ENCODE measurements at regions not wholly inside any gene's neighbourhood (a gene's known extent, or its start where the extent isn't known, plus 50 kb on each side); places are given as distances from the start of the nearest gene placed in this dataset.
"Not testable (repeated sequence)": the region's sequence is repeated elsewhere in the genome, so short reads cannot be mapped to it uniquely, and the experiment has no call there.

GRCh38 chr12:28994179-28994715, 154.8 kb upstream of the FAR2 start:
- no peak for DNase-seq (ENCODE audit: low read depth, low spot score)
- H3K4me3 ChIP-seq (ENCODE audit: low read length): no peak overlapping the region

- H3K4me3 ChIP-seq (ENCODE audit: low read length): no peak overlapping the region
- DNase-seq (ENCODE audit: low read depth, low spot score): no peak
Observed at GRCh38 chr12:28996688-28997087, 152.4 kb upstream of the FAR2 start.

DNA sequence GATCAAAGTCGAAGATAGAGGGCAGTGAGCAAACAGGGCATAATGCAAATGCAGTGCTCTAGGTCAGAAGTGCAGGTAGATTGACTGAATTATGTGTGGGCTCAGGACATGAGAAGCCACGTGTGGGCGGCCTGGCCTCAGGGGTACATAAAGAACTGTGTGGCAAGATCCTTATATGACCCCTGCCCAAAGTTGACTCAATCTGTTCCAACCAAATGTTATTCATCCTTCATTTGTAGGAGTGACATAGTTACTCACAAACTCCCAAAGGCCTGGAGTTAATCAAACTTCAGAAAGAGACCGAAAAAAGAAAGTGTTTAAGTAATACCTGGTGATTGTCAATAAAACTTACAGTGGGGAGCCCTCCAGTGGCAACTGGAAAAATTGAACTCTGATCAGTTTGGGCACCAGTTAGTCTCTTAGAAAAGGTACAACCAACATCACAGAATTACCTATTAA, 150.4 kb upstream of the FAR2 start:
- peak; percentile 17 for DNase-seq (ENCODE audit: low read depth, low spot score)
- no peak overlapping the region for H3K4me3 ChIP-seq (ENCODE audit: low read length)

- no peak for DNase-seq (ENCODE audit: low read depth, low spot score)
- H3K4me3 ChIP-seq (ENCODE audit: low read length): no peak overlapping the region
Observed at GRCh38 chr12:29004066-29004935, 144.8 kb upstream of the FAR2 start.

- no peak for DNase-seq (ENCODE audit: low read depth, low spot score)
- H3K4me3 ChIP-seq (ENCODE audit: low read length): no peak overlapping the region
Observed at GRCh38 chr12:29004936-29005304, 144.2 kb upstream of the FAR2 start.

DNA sequence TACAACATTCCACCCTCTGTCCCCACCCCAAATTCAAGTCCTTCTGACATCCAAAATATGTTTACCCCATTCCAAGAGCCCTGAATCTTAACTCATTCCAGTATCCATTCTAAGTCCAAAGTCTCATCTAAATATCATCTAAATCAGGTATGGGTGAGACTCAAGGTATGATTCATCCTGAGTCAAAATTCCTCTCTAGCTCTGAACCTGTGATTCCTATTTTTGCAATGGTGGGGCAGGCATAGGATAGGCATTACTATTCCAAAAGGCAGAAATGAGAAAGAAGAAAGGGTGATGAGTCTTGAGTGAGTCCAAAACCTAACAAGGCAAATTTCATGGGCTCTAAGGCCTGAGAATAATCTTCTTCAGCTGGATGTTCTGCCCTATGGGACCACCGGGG, 140.3 kb upstream of the FAR2 start:
- no peak overlapping the region for H3K4me3 ChIP-seq (ENCODE audit: low read length)
- DNase-seq (ENCODE audit: low read depth, low spot score): no peak

DNA sequence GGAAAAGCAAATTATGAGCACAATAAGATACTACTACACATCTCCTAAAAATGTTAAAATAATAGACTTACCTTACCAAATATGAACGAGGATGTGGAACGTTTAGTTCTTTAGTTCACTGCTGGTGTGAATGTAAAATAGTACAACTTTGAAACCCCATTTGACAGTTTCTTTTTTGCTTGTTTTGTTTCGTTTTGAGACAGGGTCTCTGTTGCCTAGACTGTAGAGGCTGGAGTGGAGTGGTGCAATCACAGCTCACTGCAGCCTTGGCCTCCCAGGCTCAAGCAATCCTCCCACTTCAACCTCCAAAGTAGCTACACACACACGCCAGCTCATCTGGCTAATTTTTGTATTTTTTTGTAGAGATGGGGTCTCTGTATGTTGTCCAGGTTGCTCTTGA, 136.4 kb upstream of the FAR2 start:
- DNase-seq (ENCODE audit: low read depth, low spot score): no peak
- H3K4me3 ChIP-seq (ENCODE audit: low read length): no peak overlapping the region

DNA sequence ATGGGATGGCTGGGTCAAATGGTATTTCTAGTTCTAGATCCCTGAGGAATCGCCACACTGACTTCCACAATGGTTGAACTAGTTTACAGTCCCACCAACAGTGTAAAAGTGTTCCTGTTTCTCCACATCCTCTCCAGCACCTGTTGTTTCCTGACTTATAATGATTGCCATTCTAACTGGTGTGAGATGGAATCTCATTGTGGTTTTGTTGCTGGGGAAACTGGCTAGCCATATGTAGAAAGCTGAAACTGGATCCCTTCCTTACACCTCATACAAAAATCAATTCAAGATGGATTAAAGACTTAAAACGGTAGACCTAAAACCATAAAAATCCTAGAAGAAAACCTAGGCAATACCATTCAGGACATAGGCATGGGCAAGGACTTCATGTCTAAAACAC, 131.5 kb upstream of the FAR2 start:
- H3K4me3 ChIP-seq (ENCODE audit: low read length); DNase-seq (ENCODE audit: low read depth, low spot score): not testable (repeated sequence)

DNA sequence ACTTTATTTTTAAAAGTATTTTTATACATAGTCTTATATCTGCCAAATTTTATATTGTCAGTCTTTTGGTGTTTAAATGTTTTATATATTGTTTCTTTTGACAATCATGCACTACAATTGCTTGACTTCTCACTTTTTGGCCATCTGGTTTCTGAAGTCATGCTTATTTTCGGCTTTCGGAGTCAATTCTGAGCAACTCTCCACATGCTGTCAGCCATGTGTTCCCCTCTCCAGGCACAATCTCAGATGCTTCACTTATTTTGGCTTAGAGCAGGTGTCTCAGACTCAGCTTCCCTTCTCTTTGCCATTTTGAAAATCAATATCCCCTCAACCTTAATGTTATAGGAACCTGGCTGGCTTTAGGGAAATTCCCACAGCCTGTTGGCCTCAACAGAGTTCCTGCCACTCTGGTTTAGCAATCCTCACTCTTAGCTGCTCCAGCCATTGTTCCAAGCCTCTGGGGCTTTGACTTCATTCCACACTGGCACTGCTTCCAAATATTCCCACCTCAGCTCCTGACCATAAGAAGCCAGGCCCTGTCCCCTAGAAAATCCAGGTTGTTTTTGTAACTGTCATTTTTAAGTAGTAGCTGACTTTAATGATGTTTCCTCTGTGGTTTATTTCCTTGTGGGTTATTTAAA, 125.5 kb upstream of the FAR2 start:
- no peak for DNase-seq (ENCODE audit: low read depth, low spot score)
- H3K4me3 ChIP-seq (ENCODE audit: low read length): no peak overlapping the region

DNA sequence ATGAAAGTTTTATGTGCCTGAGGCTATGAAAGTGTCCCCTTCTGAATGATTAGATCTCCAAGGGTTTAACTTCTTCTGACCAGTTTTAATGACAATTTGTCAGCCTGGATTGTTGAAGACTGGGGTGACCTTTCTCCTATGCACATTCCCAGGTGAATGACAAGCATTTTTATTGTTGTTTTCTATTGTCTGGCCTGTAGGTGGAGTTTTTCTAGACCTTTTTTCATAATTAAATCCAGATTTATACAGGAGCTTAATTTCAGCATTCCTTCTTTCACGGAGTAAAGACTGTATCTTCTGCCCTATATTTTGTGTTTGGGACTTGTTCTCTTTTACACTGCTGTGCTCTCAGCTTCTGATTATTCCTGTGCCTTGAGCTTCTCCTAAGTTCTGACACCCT, 125.0 kb upstream of the FAR2 start:
- no peak overlapping the region for H3K4me3 ChIP-seq (ENCODE audit: low read length)
- no peak for DNase-seq (ENCODE audit: low read depth, low spot score)

DNA sequence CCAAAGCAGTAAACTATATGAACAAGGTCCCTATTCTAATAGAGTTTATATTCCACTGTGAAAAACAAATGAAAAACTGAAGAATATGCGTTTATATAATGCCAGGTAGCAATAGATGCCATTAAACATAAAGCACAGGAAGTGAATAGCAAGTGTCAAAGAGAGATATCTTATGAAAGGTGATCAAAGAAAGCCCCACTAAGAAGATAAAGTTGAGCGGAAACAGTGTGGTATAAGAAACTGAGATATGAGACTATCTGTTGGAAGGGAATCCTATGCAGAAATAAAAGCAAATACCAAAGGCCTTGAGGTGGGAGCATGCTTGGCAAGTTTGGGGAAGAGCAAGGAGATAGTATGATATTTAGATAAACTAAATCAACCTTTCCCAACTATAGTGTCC, 123.1 kb upstream of the FAR2 start:
- no peak overlapping the region for H3K4me3 ChIP-seq (ENCODE audit: low read length)
- peak; percentile 84 for DNase-seq (ENCODE audit: low read depth, low spot score)

DNA sequence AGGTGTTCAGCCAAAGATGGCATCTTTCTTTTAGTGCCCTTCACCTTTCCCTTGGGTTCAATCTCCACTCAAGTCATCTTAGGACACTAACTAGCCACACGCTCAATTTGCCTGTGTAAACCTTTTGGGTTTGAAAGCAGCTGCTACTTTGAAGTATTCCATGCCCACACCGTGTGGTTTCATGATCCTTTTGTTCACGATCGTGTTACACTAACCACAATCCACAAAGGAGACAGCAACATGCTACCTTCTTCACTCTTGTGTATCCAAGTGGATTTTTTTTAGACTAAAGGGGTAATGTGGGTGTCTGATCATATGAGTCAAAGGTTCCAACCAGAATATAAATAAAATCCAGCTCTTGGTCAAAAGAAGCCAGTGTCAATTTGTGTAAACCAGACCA, 122.7 kb upstream of the FAR2 start:
- H3K4me3 ChIP-seq (ENCODE audit: low read length): no peak overlapping the region
- DNase-seq (ENCODE audit: low read depth, low spot score): peak; percentile 92

GRCh38 chr12:29029484-29029883, 119.6 kb upstream of the FAR2 start:
- not testable (repeated sequence) for DNase-seq (ENCODE audit: low read depth, low spot score); H3K4me3 ChIP-seq (ENCODE audit: low read length)

DNA sequence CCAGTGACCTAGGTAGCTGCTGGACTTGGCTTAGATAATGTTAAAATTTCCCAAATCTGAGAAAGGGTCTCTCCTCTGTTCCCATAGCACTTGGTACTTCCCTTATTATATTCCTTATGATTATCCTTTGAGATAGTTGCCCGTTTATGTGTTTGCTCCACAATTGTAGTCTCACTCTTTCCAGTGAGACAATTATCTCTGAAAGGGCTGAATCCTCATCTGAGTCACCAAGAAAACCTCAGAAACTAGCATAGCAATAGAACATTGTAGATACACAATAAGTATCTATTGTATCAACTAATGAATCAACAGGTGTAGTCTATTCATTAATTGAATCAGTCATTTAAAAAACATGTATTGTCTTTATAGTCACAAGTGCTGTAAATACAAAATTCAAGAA, 119.1 kb upstream of the FAR2 start:
- no peak overlapping the region for H3K4me3 ChIP-seq (ENCODE audit: low read length)
- DNase-seq (ENCODE audit: low read depth, low spot score): no peak

- H3K4me3 ChIP-seq (ENCODE audit: low read length): no peak overlapping the region
- DNase-seq (ENCODE audit: low read depth, low spot score): no peak
Observed at GRCh38 chr12:29032446-29032845, 116.6 kb upstream of the FAR2 start.

- no peak overlapping the region for H3K4me3 ChIP-seq (ENCODE audit: low read length)
- no peak for DNase-seq (ENCODE audit: low read depth, low spot score)
Observed at GRCh38 chr12:29033519-29033918, 115.6 kb upstream of the FAR2 start.

GRCh38 chr12:29035112-29035511, 114.0 kb upstream of the FAR2 start:
- no peak for DNase-seq (ENCODE audit: low read depth, low spot score)
- no peak overlapping the region for H3K4me3 ChIP-seq (ENCODE audit: low read length)

DNA sequence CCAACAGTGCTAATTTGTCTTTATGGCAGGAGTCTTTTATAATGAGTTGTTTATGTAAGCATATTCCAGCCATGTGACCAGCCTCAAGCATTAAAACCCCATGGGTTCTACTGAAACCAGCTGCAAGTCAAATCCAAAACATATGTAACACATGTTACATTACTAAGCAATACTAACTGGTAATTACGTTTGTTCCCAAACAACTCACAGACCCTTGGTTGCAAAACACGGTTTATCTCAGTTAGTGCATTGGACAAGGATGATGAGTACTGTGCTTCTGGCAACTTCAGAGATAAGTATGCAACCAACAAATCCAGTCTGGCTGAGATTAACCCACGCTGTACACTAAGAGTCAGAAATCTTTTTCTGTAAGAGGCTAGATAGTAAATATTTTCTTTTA, 110.1 kb upstream of the FAR2 start:
- H3K4me3 ChIP-seq (ENCODE audit: low read length): no peak overlapping the region
- no peak for DNase-seq (ENCODE audit: low read depth, low spot score)

- DNase-seq (ENCODE audit: low read depth, low spot score): no peak
- no peak overlapping the region for H3K4me3 ChIP-seq (ENCODE audit: low read length)
Observed at GRCh38 chr12:29041621-29042020, 107.5 kb upstream of the FAR2 start.

- no peak for DNase-seq (ENCODE audit: low read depth, low spot score)
- no peak overlapping the region for H3K4me3 ChIP-seq (ENCODE audit: low read length)
Observed at GRCh38 chr12:29043069-29043468, 106.0 kb upstream of the FAR2 start.
